ENCODE measurements at regions not wholly inside any gene's neighbourhood (a gene's known extent, or its start where the extent isn't known, plus 50 kb on each side); places are given as distances from the start of the nearest gene placed in this dataset.

DNA sequence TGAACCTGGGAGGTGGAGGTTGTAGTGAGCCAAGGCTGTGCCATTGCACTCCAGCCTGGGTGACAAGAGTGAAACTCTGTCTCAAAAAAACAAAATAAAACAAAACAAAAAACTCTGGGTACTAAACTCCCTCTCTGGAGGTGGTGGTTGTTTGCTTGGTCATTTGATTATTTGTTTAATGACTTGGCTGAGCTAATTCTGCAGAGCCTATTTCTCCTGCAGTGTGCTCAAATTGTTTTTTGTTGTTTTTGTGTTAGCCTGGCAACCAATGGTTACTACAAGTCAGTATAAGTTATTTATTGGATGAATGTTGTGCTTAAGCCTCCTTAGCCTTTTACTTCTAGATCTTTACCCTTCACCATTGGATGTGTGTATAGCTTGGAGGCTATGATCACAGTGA lies 387.5 kb downstream of the ADCYAP1 start:
- TF ChIP-seq, protein P1, sequence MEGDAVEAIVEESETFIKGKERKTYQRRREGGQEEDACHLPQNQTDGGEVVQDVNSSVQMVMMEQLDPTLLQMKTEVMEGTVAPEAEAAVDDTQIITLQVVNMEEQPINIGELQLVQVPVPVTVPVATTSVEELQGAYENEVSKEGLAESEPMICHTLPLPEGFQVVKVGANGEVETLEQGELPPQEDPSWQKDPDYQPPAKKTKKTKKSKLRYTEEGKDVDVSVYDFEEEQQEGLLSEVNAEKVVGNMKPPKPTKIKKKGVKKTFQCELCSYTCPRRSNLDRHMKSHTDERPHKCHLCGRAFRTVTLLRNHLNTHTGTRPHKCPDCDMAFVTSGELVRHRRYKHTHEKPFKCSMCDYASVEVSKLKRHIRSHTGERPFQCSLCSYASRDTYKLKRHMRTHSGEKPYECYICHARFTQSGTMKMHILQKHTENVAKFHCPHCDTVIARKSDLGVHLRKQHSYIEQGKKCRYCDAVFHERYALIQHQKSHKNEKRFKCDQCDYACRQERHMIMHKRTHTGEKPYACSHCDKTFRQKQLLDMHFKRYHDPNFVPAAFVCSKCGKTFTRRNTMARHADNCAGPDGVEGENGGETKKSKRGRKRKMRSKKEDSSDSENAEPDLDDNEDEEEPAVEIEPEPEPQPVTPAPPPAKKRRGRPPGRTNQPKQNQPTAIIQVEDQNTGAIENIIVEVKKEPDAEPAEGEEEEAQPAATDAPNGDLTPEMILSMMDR (IDR thresholded peaks at IDR 0.05 in 2 of 3, conservative IDR thresholded peaks at IDR 0.05 in 1 of 3; ENCODE audit: borderline replicate concordance in 1 of 3, insufficient read depth in 1 of 3, low read depth in 2 of 3, low read length in 2 of 3): no peak
- TF ChIP-seq POLR2A (IDR thresholded peaks at IDR 0.05; ENCODE audit: borderline replicate concordance, extremely low read depth, insufficient read depth, insufficient read length) (no peak), SP1 (IDR thresholded peaks at IDR 0.05; ENCODE audit: low read depth) (no peak), ZNF274 (IDR thresholded peaks at IDR 0.05; ENCODE audit: low read depth, low read length) (no peak), TCF7L2 (IDR thresholded peaks at IDR 0.05; ENCODE audit: borderline replicate concordance, extremely low read depth, insufficient read depth, insufficient read length) (no peak), CEBPB (IDR thresholded peaks at IDR 0.05; ENCODE audit: low read depth) (no peak), EZH2 (IDR thresholded peaks at IDR 0.05) (no peak)
- TF ChIP-seq, protein P2, sequence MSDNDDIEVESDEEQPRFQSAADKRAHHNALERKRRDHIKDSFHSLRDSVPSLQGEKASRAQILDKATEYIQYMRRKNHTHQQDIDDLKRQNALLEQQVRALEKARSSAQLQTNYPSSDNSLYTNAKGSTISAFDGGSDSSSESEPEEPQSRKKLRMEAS (IDR thresholded peaks at IDR 0.05): no peak
- TF ChIP-seq, protein P3, sequence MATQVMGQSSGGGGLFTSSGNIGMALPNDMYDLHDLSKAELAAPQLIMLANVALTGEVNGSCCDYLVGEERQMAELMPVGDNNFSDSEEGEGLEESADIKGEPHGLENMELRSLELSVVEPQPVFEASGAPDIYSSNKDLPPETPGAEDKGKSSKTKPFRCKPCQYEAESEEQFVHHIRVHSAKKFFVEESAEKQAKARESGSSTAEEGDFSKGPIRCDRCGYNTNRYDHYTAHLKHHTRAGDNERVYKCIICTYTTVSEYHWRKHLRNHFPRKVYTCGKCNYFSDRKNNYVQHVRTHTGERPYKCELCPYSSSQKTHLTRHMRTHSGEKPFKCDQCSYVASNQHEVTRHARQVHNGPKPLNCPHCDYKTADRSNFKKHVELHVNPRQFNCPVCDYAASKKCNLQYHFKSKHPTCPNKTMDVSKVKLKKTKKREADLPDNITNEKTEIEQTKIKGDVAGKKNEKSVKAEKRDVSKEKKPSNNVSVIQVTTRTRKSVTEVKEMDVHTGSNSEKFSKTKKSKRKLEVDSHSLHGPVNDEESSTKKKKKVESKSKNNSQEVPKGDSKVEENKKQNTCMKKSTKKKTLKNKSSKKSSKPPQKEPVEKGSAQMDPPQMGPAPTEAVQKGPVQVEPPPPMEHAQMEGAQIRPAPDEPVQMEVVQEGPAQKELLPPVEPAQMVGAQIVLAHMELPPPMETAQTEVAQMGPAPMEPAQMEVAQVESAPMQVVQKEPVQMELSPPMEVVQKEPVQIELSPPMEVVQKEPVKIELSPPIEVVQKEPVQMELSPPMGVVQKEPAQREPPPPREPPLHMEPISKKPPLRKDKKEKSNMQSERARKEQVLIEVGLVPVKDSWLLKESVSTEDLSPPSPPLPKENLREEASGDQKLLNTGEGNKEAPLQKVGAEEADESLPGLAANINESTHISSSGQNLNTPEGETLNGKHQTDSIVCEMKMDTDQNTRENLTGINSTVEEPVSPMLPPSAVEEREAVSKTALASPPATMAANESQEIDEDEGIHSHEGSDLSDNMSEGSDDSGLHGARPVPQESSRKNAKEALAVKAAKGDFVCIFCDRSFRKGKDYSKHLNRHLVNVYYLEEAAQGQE (IDR thresholded peaks at IDR 0.05; ENCODE audit: low read depth): no peak
